Coronary artery (tissue), 2 donors: ENCODE measurements at regions not wholly inside any gene's neighbourhood (a gene's known extent, or its start where the extent isn't known, plus 50 kb on each side); places are given as distances from the start of the nearest gene placed in this dataset.
"Not testable (repeated sequence)": the region's sequence is repeated elsewhere in the genome, so short reads cannot be mapped to it uniquely, and the experiment has no call there.

Experiments
- DNase-seq: peaks from one replicate; pipeline ENCODE4 v3.0.0-alpha.2; 2017; ENCODE audit warnings: low spot score
- H3K27ac ChIP-seq, 2 donors: fragments of 200-600 bp; sonication (generic); one replicate each; pipeline ENCODE4 v1.5.1; 2016 to 2019
- H3K4me3 ChIP-seq: fragments of 200-600 bp; sonication (generic); 2 replicates; pipeline ENCODE4 v1.5.1; 2016; ENCODE audit warnings: mild to moderate bottlenecking, moderate library complexity
- CTCF ChIP-seq: fragments of 200-600 bp; sonication (generic); IDR thresholded peaks from one replicate; pipeline ENCODE4 v1.5.1; 2019; ENCODE audit warnings: antibody characterized with exemption

- TF ChIP-seq CTCF = no peak
- Histone ChIP-seq H3K27ac (peak overlapping the region in 1 of 2 donors; percentile 13), H3K4me3 (no peak overlapping the region)
- no peak for DNase-seq
These were observed 75.2 kb upstream of the ADTRP start for GRCh38 chr6:11853678-11854407.

DNA sequence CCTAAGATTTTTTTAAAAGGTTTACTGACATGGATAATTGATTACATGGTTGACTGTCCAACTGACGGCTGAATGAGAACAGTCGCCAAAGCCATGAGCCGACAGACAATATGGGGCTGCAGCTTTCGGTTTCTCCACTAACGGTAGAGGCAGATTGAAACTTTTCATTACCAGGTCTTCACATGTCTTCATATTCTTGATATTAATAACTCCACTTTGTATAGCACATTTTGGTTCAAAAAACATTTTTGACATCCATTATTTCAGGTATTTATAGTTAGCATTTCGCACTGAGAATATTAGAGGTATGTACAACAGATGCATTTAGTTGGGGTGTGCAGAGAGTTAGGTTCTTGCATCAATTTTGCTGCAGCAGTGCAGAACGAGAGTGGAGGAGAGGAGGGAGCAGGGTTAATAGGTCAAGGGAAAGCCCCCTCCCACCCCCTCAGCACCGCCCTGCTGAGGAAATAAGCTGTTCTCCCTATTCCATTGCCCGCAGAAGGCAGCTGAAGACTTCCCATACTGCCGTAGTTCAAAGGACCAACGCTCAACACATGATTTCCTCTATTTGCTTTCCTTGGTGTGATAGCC is 73.6 kb upstream of the ADTRP start:
- DNase-seq = no peak
- Histone ChIP-seq H3K27ac (no peak overlapping the region), H3K4me3 (no peak overlapping the region)
- no peak for TF ChIP-seq CTCF

GRCh38 chr6:11851387-11851786 is 72.8 kb upstream of the ADTRP start:
- Histone ChIP-seq H3K27ac (no peak overlapping the region), H3K4me3 (no peak overlapping the region)
- TF ChIP-seq CTCF = no peak
- no peak for DNase-seq

GRCh38 chr6:11848852-11849731 is 70.5 kb upstream of the ADTRP start:
- H3K4me3 ChIP-seq = no peak overlapping the region
- H3K27ac ChIP-seq = no peak overlapping the region
- no peak for DNase-seq
- TF ChIP-seq CTCF = no peak

DNA sequence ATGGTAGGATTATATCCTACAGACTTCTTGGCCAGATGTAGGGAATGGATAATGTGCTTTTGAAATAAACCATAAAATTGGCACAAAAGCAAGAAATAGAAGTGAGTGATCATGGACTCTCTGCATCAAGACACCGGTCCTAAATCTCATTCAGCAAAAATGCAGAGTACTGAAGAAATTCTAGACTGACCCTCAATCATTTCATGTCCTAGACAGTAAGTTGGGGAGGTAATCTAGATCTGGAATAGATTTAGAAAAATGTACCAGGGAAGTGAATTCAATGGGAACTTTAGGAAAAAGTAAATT is 69.7 kb upstream of the ADTRP start:
- Histone ChIP-seq H3K27ac (no peak overlapping the region), H3K4me3 (no peak overlapping the region)
- no peak for TF ChIP-seq CTCF
- no peak for DNase-seq

- Histone ChIP-seq H3K4me3 (no peak overlapping the region), H3K27ac (no peak overlapping the region)
- no peak for TF ChIP-seq CTCF
- no peak for DNase-seq
These were observed 69.1 kb upstream of the ADTRP start for GRCh38 chr6:11847515-11848345.

DNA sequence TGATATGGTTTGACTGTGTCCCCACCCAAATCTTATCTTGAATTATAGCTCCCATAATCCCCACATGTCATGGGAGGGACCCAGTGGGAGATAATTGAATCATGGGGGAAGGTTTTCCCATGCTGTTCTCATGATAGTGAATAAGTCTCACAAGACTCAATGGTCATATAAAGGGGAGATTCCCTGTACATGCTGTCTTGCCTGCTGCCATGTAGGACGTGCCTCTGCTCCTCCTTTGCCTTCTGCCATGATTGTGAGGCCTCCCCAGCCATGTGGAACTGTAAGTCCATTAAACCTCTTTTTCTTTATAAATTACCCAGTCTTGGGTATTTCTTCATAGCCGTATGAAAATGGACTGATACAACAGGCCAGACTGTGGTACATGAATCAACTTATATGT is 68.5 kb upstream of the ADTRP start:
- DNase-seq = not testable (repeated sequence)

More for the DNA sequence above, 68.5 kb upstream of the ADTRP start:
- H3K4me3 ChIP-seq, H3K27ac ChIP-seq: not testable (repeated sequence)
